ENCODE measurements at regions not wholly inside any gene's neighbourhood (a gene's known extent, or its start where the extent isn't known, plus 50 kb on each side); places are given as distances from the start of the nearest gene placed in this dataset.
A peak's percentile ranks its signal among the peaks of the same experiment; 100 is the strongest.

- DNase-seq (peak in 1 of 5 donors; percentile 37), FAIRE-seq (no peak)
- Histone ChIP-seq H3K4me1 (ENCODE audit: control insufficient read depth in 2 of 3, insufficient read depth in 2 of 3, low read depth in 1 of 3, low read length in 3 of 3) (no peaks in the 10 kb centered on the region), H3K9ac (ENCODE audit: low read length in 3 of 3) (no peak overlapping the region), H3K27me3 (ENCODE audit: control insufficient read depth, insufficient read depth, low read length) (no peaks in the 10 kb centered on the region), H3K9me3 (ENCODE audit: control insufficient read depth in 2 of 3, insufficient read depth in 1 of 3, low read length in 3 of 3) (no peaks in the 10 kb centered on the region), H3K4me3 (ENCODE audit: low read length in 3 of 3) (no peak overlapping the region), H3K27ac (ENCODE audit: low read depth in 2 of 2, low read length in 2 of 2) (no peak overlapping the region), H3K36me3 (ENCODE audit: control insufficient read depth in 2 of 3, insufficient read depth in 3 of 3, low read length in 3 of 3) (no peaks in the 10 kb centered on the region)
- intact Hi-C loops (cut with DNase I), result no loop called here
- TF ChIP-seq CTCF (IDR thresholded peaks at IDR 0.05; ENCODE audit: borderline replicate concordance, extremely low read depth, insufficient read depth), result no peak
These were observed 139.7 kb upstream of the PLCXD3 start for GRCh38 chr5:41650131-41650530.

- Histone ChIP-seq H3K9me3 (ENCODE audit: control insufficient read depth in 2 of 3, insufficient read depth in 1 of 3, low read length in 3 of 3) (no peaks in the 10 kb centered on the region), H3K4me1 (ENCODE audit: control insufficient read depth in 2 of 3, insufficient read depth in 2 of 3, low read depth in 1 of 3, low read length in 3 of 3) (no peaks in the 10 kb centered on the region), H3K9ac (ENCODE audit: low read length in 3 of 3) (no peak overlapping the region), H3K4me3 (ENCODE audit: low read length in 3 of 3) (no peak overlapping the region), H3K36me3 (ENCODE audit: control insufficient read depth in 2 of 3, insufficient read depth in 3 of 3, low read length in 3 of 3) (no peaks in the 10 kb centered on the region), H3K27me3 (ENCODE audit: control insufficient read depth, insufficient read depth, low read length) (no peaks in the 10 kb centered on the region), H3K27ac (ENCODE audit: low read depth in 2 of 2, low read length in 2 of 2) (no peak overlapping the region)
- no peak for TF ChIP-seq CTCF (IDR thresholded peaks at IDR 0.05; ENCODE audit: borderline replicate concordance, extremely low read depth, insufficient read depth)
- intact Hi-C loops (cut with DNase I), result no loop called here
- no peak for DNase-seq
- FAIRE-seq, result no peak
These were observed 139.3 kb upstream of the PLCXD3 start for GRCh38 chr5:41649659-41650058.

GRCh38 chr5:41648996-41649395 lies 138.6 kb upstream of the PLCXD3 start:
- intact Hi-C loops (cut with DNase I), result no loop called here
- DNase-seq (no peak), FAIRE-seq (no peak)
- H3K36me3 ChIP-seq (ENCODE audit: control insufficient read depth in 2 of 3, insufficient read depth in 3 of 3, low read length in 3 of 3), result no peaks in the 10 kb centered on the region
- H3K4me1 ChIP-seq (ENCODE audit: control insufficient read depth in 2 of 3, insufficient read depth in 2 of 3, low read depth in 1 of 3, low read length in 3 of 3), result no peaks in the 10 kb centered on the region
- H3K27ac ChIP-seq (ENCODE audit: low read depth in 2 of 2, low read length in 2 of 2), result no peak overlapping the region
- TF ChIP-seq CTCF (IDR thresholded peaks at IDR 0.05; ENCODE audit: borderline replicate concordance, extremely low read depth, insufficient read depth), result no peak
- no peak overlapping the region for H3K9ac ChIP-seq (ENCODE audit: low read length in 3 of 3)
- H3K4me3 ChIP-seq (ENCODE audit: low read length in 3 of 3), result no peak overlapping the region
- no peaks in the 10 kb centered on the region for H3K27me3 ChIP-seq (ENCODE audit: control insufficient read depth, insufficient read depth, low read length)
- H3K9me3 ChIP-seq (ENCODE audit: control insufficient read depth in 2 of 3, insufficient read depth in 1 of 3, low read length in 3 of 3), result no peaks in the 10 kb centered on the region

GRCh38 chr5:41641621-41642020 lies 131.2 kb upstream of the PLCXD3 start:
- Histone ChIP-seq H3K9me3 (ENCODE audit: control insufficient read depth in 2 of 3, insufficient read depth in 1 of 3, low read length in 3 of 3) (no peaks in the 10 kb centered on the region), H3K27me3 (ENCODE audit: control insufficient read depth, insufficient read depth, low read length) (no peaks in the 10 kb centered on the region), H3K4me3 (ENCODE audit: low read length in 3 of 3) (no peak overlapping the region), H3K4me1 (ENCODE audit: control insufficient read depth in 2 of 3, insufficient read depth in 2 of 3, low read depth in 1 of 3, low read length in 3 of 3) (no peaks in the 10 kb centered on the region), H3K9ac (ENCODE audit: low read length in 3 of 3) (no peak overlapping the region), H3K27ac (ENCODE audit: low read depth in 2 of 2, low read length in 2 of 2) (no peak overlapping the region), H3K36me3 (ENCODE audit: control insufficient read depth in 2 of 3, insufficient read depth in 3 of 3, low read length in 3 of 3) (no peaks in the 10 kb centered on the region)
- intact Hi-C loops (cut with DNase I), result no loop called here
- no peak for TF ChIP-seq CTCF (IDR thresholded peaks at IDR 0.05; ENCODE audit: borderline replicate concordance, extremely low read depth, insufficient read depth)
- FAIRE-seq (peak; percentile 45), DNase-seq (no peak)
